ENCODE measurements at regions not wholly inside any gene's neighbourhood (a gene's known extent, or its start where the extent isn't known, plus 50 kb on each side); places are given as distances from the start of the nearest gene placed in this dataset.
A peak's percentile ranks its signal among the peaks of the same experiment; 100 is the strongest.

DNA sequence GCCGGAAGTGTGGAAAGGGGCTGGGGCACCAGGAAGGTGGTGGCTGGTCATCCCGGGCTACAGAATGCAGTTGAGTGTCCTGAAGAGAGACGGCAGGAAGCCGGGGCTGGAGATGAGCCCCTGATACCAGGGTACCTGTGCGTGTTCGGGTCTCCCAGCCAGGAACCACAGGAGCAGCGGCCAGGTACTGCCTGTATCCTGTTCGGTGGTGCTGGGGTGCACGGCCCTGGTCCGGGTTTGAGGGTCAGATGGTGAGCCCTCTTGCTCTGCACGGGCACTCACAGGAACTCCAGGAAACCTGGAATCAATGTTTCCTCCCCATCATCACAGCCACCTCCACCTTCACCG lies 253.1 kb upstream of the B3GAT1 start:
- ATAC-seq: no peak
- intact Hi-C loops (cut with DNase I): no loop called here

GRCh38 chr11:134664447-134665187 lies 252.6 kb upstream of the B3GAT1 start:
- no peaks in the 10 kb centered on the region for H3K27me3 ChIP-seq
- no peaks in the 10 kb centered on the region for H3K4me1 ChIP-seq
- intact Hi-C loops (cut with DNase I): no loop called here
- DNase-seq (no peak), ATAC-seq (no peak)
- no peak overlapping the region for H3K27ac ChIP-seq
- no peaks in the 10 kb centered on the region for H3K9me3 ChIP-seq
- TF ChIP-seq POLR2A (IDR thresholded peaks at IDR 0.05): no peak
- TF ChIP-seq, protein P1, sequence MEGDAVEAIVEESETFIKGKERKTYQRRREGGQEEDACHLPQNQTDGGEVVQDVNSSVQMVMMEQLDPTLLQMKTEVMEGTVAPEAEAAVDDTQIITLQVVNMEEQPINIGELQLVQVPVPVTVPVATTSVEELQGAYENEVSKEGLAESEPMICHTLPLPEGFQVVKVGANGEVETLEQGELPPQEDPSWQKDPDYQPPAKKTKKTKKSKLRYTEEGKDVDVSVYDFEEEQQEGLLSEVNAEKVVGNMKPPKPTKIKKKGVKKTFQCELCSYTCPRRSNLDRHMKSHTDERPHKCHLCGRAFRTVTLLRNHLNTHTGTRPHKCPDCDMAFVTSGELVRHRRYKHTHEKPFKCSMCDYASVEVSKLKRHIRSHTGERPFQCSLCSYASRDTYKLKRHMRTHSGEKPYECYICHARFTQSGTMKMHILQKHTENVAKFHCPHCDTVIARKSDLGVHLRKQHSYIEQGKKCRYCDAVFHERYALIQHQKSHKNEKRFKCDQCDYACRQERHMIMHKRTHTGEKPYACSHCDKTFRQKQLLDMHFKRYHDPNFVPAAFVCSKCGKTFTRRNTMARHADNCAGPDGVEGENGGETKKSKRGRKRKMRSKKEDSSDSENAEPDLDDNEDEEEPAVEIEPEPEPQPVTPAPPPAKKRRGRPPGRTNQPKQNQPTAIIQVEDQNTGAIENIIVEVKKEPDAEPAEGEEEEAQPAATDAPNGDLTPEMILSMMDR (IDR thresholded peaks at IDR 0.05): no peak
- 91% methylated on average over 16 of the region's 25 CpGs for WGBS (ENCODE audit: insufficient coverage, low coverage, low lambda C conversion rate, missing lambda C conversion rate)
- no peak overlapping the region for H3K4me3 ChIP-seq
- no peaks in the 10 kb centered on the region for H3K36me3 ChIP-seq

More for the DNA sequence above, 253.1 kb upstream of the B3GAT1 start:
- Histone ChIP-seq H3K4me1 (no peaks in the 10 kb centered on the region), H3K27ac (no peak overlapping the region), H3K9me3 (no peaks in the 10 kb centered on the region), H3K4me3 (no peak overlapping the region), H3K36me3 (no peaks in the 10 kb centered on the region), H3K27me3 (no peaks in the 10 kb centered on the region)
- 83% methylated on average over 1 of the region's 12 CpGs for WGBS (ENCODE audit: insufficient coverage, low coverage, low lambda C conversion rate, missing lambda C conversion rate)
- no peak for TF ChIP-seq POLR2A (IDR thresholded peaks at IDR 0.05)
- TF ChIP-seq, protein P1 (IDR thresholded peaks at IDR 0.05): no peak
- DNase-seq: no peak

DNA sequence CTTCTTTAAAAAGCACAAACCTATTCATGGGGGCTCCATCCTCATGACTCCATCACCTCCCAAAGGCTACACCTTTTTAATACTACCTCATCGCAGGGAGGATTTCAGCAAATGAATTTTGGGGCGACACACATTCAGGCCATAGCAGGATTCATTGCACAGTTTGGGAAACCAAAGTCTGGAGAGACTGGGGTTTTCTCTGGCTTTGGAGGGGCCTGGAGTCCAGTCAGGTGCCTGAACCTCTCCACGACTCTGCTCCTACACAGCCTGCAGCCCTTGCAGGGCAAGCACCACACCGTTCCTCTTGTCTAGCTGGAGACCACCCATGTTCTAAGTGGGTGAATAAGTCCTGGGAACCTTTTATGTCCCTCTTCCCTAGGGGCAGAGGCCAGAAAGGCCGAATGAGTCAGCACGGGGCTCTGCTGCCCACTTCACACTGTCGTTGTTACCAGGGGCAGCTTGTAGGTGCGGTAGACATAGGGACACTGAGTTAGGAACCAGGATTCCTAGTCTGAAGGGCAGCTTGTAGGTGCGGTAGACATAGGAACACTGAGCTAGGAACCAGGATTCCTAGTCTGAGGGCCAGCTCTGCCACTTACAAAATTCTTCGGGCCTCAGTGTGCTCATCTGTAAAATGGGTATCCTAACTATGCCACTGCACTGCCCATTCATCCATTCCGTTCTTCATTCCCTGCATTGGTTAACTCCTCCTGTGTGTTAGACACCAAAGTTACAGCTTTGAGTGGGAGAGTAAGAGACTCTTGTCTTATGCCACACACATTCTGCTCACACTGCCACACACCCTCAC lies 251.7 kb upstream of the B3GAT1 start:
- ATAC-seq: no peak
- H3K4me1 ChIP-seq: no peaks in the 10 kb centered on the region
- intact Hi-C loops (cut with DNase I): no loop called here
- H3K27me3 ChIP-seq: no peaks in the 10 kb centered on the region
- no peak overlapping the region for H3K4me3 ChIP-seq
- no peak for TF ChIP-seq POLR2A (IDR thresholded peaks at IDR 0.05)
- TF ChIP-seq, protein P1 (IDR thresholded peaks at IDR 0.05): no peak
- DNase-seq: no peak
- 81% methylated on average over 6 of the region's 11 CpGs for WGBS (ENCODE audit: insufficient coverage, low coverage, low lambda C conversion rate, missing lambda C conversion rate)
- H3K9me3 ChIP-seq: no peaks in the 10 kb centered on the region
- H3K27ac ChIP-seq: no peak overlapping the region
- H3K36me3 ChIP-seq: no peaks in the 10 kb centered on the region

GRCh38 chr11:134662629-134663360 lies 250.8 kb upstream of the B3GAT1 start:
- DNase-seq (peak in 1 of 3 donors; percentile 30), ATAC-seq (no peak)
- no peaks in the 10 kb centered on the region for H3K9me3 ChIP-seq
- intact Hi-C loops (cut with DNase I): no loop called here
- H3K36me3 ChIP-seq: no peaks in the 10 kb centered on the region
- H3K27me3 ChIP-seq: no peaks in the 10 kb centered on the region
- no peak overlapping the region for H3K4me3 ChIP-seq
- no peak for TF ChIP-seq POLR2A (IDR thresholded peaks at IDR 0.05)
- TF ChIP-seq, protein P1 (IDR thresholded peaks at IDR 0.05): no peak
- H3K4me1 ChIP-seq: no peaks in the 10 kb centered on the region
- H3K27ac ChIP-seq: no peak overlapping the region
- 73% methylated on average over 2 of the region's 5 CpGs for WGBS (ENCODE audit: insufficient coverage, low coverage, low lambda C conversion rate, missing lambda C conversion rate)

Data from right lobe of liver (tissue), 6 donors.